ENCODE measurements at regions not wholly inside any gene's neighbourhood (a gene's known extent, or its start where the extent isn't known, plus 50 kb on each side); places are given as distances from the start of the nearest gene placed in this dataset.

DNA sequence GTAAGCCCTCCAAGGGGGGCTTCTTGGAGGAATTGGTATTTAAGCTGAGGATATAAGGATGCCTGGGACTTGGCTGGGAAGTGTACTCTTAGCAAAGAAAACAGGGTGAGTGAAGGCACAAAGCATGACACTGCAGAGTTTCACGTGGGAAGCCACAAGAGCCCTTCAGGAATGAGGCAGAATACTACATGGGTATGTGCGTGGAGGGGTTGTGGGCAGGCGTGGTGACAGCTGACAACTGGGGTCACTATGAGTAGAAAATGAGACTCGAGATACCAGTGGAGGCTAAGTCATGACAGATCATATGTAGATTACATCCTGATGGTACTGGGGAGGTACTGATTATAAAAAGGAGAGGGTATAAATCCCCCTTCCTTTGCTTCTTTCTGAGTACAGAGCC lies 78.1 kb upstream of the XYLT1 start:
- Mint-ChIP-seq H3K9me3 (no peaks in the 10 kb centered on the region), H3K4me3 (no peak overlapping the region), H3K27me3 (peaks cover 0 to 4% of the 10 kb centered on the region in 2 donors), H3K36me3 (no peaks in the 10 kb centered on the region), H3K27ac (peak overlapping the region in 1 of 8 donors; percentile 4), H3K4me1 (no peaks in the 10 kb centered on the region)
- CTCF ChIA-PET: interaction anchor here (1.4 kb wide), 1 partner anchor 30 kb away, joined by 3 read pairs; no protein-coding TSS in a partner anchor
- Histone ChIP-seq H3K27me3 (ENCODE audit: insufficient read depth, low read length, poor library complexity, severe bottlenecking) (no peaks in the 10 kb centered on the region), H3K4me3 (ENCODE audit: low read length) (no peak overlapping the region), H3K4me1 (ENCODE audit: insufficient read depth, low read length) (no peaks in the 10 kb centered on the region), H3K9me3 (ENCODE audit: low read length) (no peaks in the 10 kb centered on the region), H3K36me3 (ENCODE audit: insufficient read depth, low read length) (no peaks in the 10 kb centered on the region), H3K27ac (ENCODE audit: low read depth, low read length) (no peak overlapping the region)
- DNase-seq: no peak
- POLR2A ChIA-PET: no interaction called here

- Histone ChIP-seq H3K4me1 (ENCODE audit: insufficient read depth, low read length) (no peaks in the 10 kb centered on the region), H3K27me3 (ENCODE audit: insufficient read depth, low read length, poor library complexity, severe bottlenecking) (no peaks in the 10 kb centered on the region), H3K9me3 (ENCODE audit: low read length) (no peaks in the 10 kb centered on the region), H3K4me3 (ENCODE audit: low read length) (no peak overlapping the region), H3K27ac (ENCODE audit: low read depth, low read length) (no peak overlapping the region), H3K36me3 (ENCODE audit: insufficient read depth, low read length) (no peaks in the 10 kb centered on the region)
- POLR2A ChIA-PET: no interaction called here
- DNase-seq: no peak
- Mint-ChIP-seq H3K4me1 (no peaks in the 10 kb centered on the region), H3K9me3 (no peaks in the 10 kb centered on the region), H3K27ac (peak overlapping the region in 1 of 8 donors; percentile 48), H3K36me3 (no peaks in the 10 kb centered on the region), H3K27me3 (peaks cover 8 to 9% of the 10 kb centered on the region in 2 donors), H3K4me3 (no peak overlapping the region)
- CTCF ChIA-PET: no interaction called here
Observed at GRCh38 chr16:17544785-17545184, 74.0 kb upstream of the XYLT1 start.

DNA sequence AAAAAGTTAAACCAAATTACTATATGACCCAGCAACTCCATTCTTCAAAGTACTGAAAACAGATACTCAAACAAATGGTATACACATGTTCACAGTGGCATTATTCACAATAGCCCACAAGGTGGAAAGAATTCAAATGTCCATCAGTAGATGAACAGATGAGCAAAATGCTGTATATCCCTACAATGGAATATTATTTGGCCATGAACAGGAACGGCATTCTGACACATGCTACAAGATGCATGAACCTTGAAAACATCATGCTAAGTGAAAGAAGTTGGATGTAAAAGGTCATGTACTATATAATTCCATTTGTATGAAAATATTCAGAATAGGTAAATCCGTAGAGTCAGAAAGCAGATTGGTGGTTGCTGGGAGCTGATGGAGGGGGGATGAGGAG lies 73.5 kb upstream of the XYLT1 start:
- ChIA-PET CTCF (no interaction called here), POLR2A (no interaction called here)
- H3K4me3 ChIP-seq (ENCODE audit: low read length): no peak overlapping the region
- peaks cover 8 to 13% of the 10 kb centered on the region in 2 donors for H3K27me3 Mint-ChIP-seq
- no peaks in the 10 kb centered on the region for H3K9me3 ChIP-seq (ENCODE audit: low read length)
- no peaks in the 10 kb centered on the region for H3K36me3 Mint-ChIP-seq
- H3K4me1 ChIP-seq (ENCODE audit: insufficient read depth, low read length): no peaks in the 10 kb centered on the region
- no peaks in the 10 kb centered on the region for H3K4me1 Mint-ChIP-seq
- no peaks in the 10 kb centered on the region for H3K36me3 ChIP-seq (ENCODE audit: insufficient read depth, low read length)
- H3K27me3 ChIP-seq (ENCODE audit: insufficient read depth, low read length, poor library complexity, severe bottlenecking): no peaks in the 10 kb centered on the region
- H3K9me3 Mint-ChIP-seq: no peaks in the 10 kb centered on the region
- no peak overlapping the region for H3K27ac ChIP-seq (ENCODE audit: low read depth, low read length)
- H3K27ac Mint-ChIP-seq: no peak overlapping the region
- H3K4me3 Mint-ChIP-seq: no peak overlapping the region
- DNase-seq: no peak

GRCh38 chr16:17543073-17543472 lies 72.3 kb upstream of the XYLT1 start:
- Mint-ChIP-seq H3K4me3 (no peak overlapping the region), H3K27ac (no peak overlapping the region), H3K4me1 (no peaks in the 10 kb centered on the region), H3K27me3 (peaks cover 11 to 18% of the 10 kb centered on the region in 2 donors), H3K9me3 (no peaks in the 10 kb centered on the region), H3K36me3 (no peaks in the 10 kb centered on the region)
- Histone ChIP-seq H3K9me3 (ENCODE audit: low read length) (no peaks in the 10 kb centered on the region), H3K27me3 (ENCODE audit: insufficient read depth, low read length, poor library complexity, severe bottlenecking) (no peaks in the 10 kb centered on the region), H3K36me3 (ENCODE audit: insufficient read depth, low read length) (no peaks in the 10 kb centered on the region), H3K27ac (ENCODE audit: low read depth, low read length) (no peak overlapping the region), H3K4me3 (ENCODE audit: low read length) (no peak overlapping the region), H3K4me1 (ENCODE audit: insufficient read depth, low read length) (no peaks in the 10 kb centered on the region)
- DNase-seq: no peak
- POLR2A ChIA-PET: no interaction called here
- CTCF ChIA-PET: no interaction called here

DNA sequence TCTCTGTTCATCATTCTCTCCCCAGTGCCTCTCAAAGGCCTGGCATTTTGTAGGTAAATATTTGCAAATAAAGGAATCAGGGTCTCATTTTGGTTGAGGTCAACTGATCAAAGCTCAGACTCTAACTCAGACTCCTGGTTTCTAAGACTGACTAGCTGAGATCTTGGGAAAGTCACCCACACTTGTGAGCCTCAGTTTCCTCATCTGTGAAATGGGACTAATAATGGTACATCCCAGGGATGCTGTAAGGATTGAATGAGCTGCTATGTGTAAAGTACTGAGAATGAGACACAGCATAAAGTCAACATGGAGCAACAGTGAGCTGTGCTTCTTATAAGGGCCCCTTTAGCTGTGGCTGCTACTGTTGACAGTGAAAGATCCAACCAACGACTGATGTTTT lies 70.6 kb upstream of the XYLT1 start:
- Mint-ChIP-seq H3K4me3 (no peak overlapping the region), H3K36me3 (no peaks in the 10 kb centered on the region), H3K9me3 (no peaks in the 10 kb centered on the region), H3K4me1 (no peaks in the 10 kb centered on the region), H3K27me3 (peaks cover 14 to 29% of the 10 kb centered on the region in 2 donors), H3K27ac (no peak overlapping the region)
- POLR2A ChIA-PET: no interaction called here
- no peak overlapping the region for H3K27ac ChIP-seq (ENCODE audit: low read depth, low read length)
- no peak for DNase-seq
- no peaks in the 10 kb centered on the region for H3K36me3 ChIP-seq (ENCODE audit: insufficient read depth, low read length)
- no peaks in the 10 kb centered on the region for H3K9me3 ChIP-seq (ENCODE audit: low read length)
- no peaks in the 10 kb centered on the region for H3K4me1 ChIP-seq (ENCODE audit: insufficient read depth, low read length)
- no peaks in the 10 kb centered on the region for H3K27me3 ChIP-seq (ENCODE audit: insufficient read depth, low read length, poor library complexity, severe bottlenecking)
- no peak overlapping the region for H3K4me3 ChIP-seq (ENCODE audit: low read length)
- CTCF ChIA-PET: no interaction called here

GRCh38 chr16:17538927-17539326 lies 68.2 kb upstream of the XYLT1 start:
- Histone ChIP-seq H3K36me3 (ENCODE audit: insufficient read depth, low read length) (no peaks in the 10 kb centered on the region), H3K27ac (ENCODE audit: low read depth, low read length) (no peak overlapping the region), H3K4me3 (ENCODE audit: low read length) (no peak overlapping the region), H3K4me1 (ENCODE audit: insufficient read depth, low read length) (no peaks in the 10 kb centered on the region), H3K27me3 (ENCODE audit: insufficient read depth, low read length, poor library complexity, severe bottlenecking) (no peaks in the 10 kb centered on the region), H3K9me3 (ENCODE audit: low read length) (no peaks in the 10 kb centered on the region)
- POLR2A ChIA-PET: no interaction called here
- H3K36me3 Mint-ChIP-seq: no peaks in the 10 kb centered on the region
- H3K27ac Mint-ChIP-seq: no peak overlapping the region
- CTCF ChIA-PET: no interaction called here
- no peaks in the 10 kb centered on the region for H3K4me1 Mint-ChIP-seq
- no peak overlapping the region for H3K4me3 Mint-ChIP-seq
- no peak for DNase-seq
- H3K27me3 Mint-ChIP-seq: peaks cover 14 to 36% of the 10 kb centered on the region in 2 donors
- no peaks in the 10 kb centered on the region for H3K9me3 Mint-ChIP-seq

GRCh38 chr16:17532338-17532995 lies 61.7 kb upstream of the XYLT1 start:
- Histone ChIP-seq H3K4me3 (ENCODE audit: low read length) (no peak overlapping the region), H3K36me3 (ENCODE audit: insufficient read depth, low read length) (no peaks in the 10 kb centered on the region), H3K27me3 (ENCODE audit: insufficient read depth, low read length, poor library complexity, severe bottlenecking) (no peaks in the 10 kb centered on the region), H3K27ac (ENCODE audit: low read depth, low read length) (no peak overlapping the region), H3K4me1 (ENCODE audit: insufficient read depth, low read length) (no peaks in the 10 kb centered on the region), H3K9me3 (ENCODE audit: low read length) (no peaks in the 10 kb centered on the region)
- Mint-ChIP-seq H3K4me1 (peaks cover 15 to 28% (median 15%) of the 10 kb centered on the region in 3 donors), H3K4me3 (peak overlapping the region in 3 of 7 donors; percentile 10 to 22 (median 13)), H3K27ac (peak overlapping the region in 4 of 8 donors; percentile 13 to 80 (median 43)), H3K36me3 (peaks cover 0 to 5% (median 1%) of the 10 kb centered on the region in 3 donors), H3K27me3 (peaks cover 0 to 13% of the 10 kb centered on the region in 2 donors), H3K9me3 (peaks cover 0 to 4% (median 0%) of the 10 kb centered on the region in 5 donors)
- DNase-seq: no peak
- CTCF ChIA-PET: no interaction called here
- POLR2A ChIA-PET: no interaction called here

GRCh38 chr16:17529982-17530760 lies 59.4 kb upstream of the XYLT1 start:
- peak overlapping the region; percentile 66 to 94 (median 90) for H3K4me3 Mint-ChIP-seq
- Histone ChIP-seq H3K9me3 (ENCODE audit: low read length) (no peaks in the 10 kb centered on the region), H3K4me1 (ENCODE audit: insufficient read depth, low read length) (no peaks in the 10 kb centered on the region), H3K27ac (ENCODE audit: low read depth, low read length) (no peak overlapping the region), H3K4me3 (ENCODE audit: low read length) (peak overlapping the region; percentile 47), H3K36me3 (ENCODE audit: insufficient read depth, low read length) (no peaks in the 10 kb centered on the region), H3K27me3 (ENCODE audit: insufficient read depth, low read length, poor library complexity, severe bottlenecking) (no peaks in the 10 kb centered on the region)
- peaks cover 15 to 34% (median 15%) of the 10 kb centered on the region in 3 donors for H3K4me1 Mint-ChIP-seq
- peak; percentile 1 to 53 (median 41) for DNase-seq
- peaks cover 0 to 5% (median 1%) of the 10 kb centered on the region in 3 donors for H3K36me3 Mint-ChIP-seq
- ChIA-PET CTCF (interaction anchor here (0.8 kb wide), 1 partner anchor 50 kb away, joined by 3 read pairs; no protein-coding TSS in a partner anchor), POLR2A (interaction anchor here (0.6 kb wide), 1 partner anchor 28 kb away, joined by 3 read pairs; no protein-coding TSS in a partner anchor)
- H3K27me3 Mint-ChIP-seq: no peaks in the 10 kb centered on the region
- peak overlapping the region; percentile 44 to 97 (median 95) for H3K27ac Mint-ChIP-seq
- peaks cover 0 to 4% (median 0%) of the 10 kb centered on the region in 5 donors for H3K9me3 Mint-ChIP-seq
